GM19193 (cell line): ENCODE measurements at regions not wholly inside any gene's neighbourhood (a gene's known extent, or its start where the extent isn't known, plus 50 kb on each side); places are given as distances from the start of the nearest gene placed in this dataset.

Experiments used
- POLR2A ChIP-seq: IDR thresholded peaks from 4 replicates; pipeline ENCODE4 v1.6.1; 2011; ENCODE audit not compliant: insufficient read depth, insufficient read length; ENCODE audit errors: extremely low read depth

DNA sequence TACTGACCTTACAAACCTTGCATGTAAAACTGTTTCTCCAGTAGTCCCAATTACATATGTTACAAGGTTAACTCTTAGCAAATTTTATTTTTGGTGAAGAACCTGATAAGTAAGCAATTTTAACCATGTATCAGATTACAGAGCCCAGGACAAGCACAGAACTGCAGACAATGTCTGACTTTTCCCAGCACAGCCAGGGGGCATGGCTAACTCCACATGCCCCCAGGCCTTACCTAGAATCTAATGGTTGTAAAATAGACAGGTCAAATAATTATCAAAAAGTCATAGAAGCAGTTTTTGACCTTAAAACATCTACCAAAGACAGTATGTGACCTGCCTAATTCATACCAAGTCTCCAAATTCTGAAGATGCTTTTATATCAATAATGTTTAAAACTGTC is 364.1 kb downstream of the FOXO1 start:
- TF ChIP-seq POLR2A: no peak

DNA sequence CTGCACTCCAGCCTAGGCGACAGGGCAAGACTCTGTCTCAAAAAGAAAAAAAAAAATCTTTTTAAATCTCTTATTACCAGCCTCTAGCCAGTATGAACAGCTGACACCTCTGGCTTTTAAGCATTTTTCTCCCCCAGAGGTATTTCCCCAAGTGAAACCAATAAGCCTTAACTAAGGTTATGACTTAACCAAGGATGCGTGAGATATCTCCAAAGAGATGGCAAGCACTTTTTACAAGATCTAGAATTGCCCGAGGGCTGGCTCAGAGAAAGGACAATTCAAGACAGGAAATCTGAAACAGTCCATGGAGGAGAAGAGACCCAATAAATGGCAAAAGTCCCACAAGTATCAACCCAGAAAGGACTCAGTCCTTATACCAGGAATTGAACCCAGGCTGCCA is 362.1 kb downstream of the FOXO1 start:
- no peak for TF ChIP-seq POLR2A

DNA sequence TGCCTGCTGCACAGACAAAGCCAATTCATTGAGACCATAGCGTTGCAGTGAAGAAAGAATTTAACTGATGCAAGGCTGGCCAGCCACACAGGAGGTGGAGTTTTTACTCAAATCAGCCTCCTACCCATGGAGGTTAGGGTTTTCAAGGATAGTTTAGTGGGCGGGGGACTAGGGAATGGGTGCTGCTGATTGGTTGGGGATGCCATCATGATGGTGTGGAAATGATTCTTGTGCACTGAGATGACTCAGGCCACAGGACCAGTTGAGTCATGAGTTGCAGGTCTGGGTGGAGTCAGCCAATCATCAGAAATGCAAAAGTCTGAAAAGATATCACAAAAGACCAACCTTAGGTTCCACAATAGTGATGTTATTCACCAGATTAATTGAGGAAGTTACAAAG is 359.6 kb downstream of the FOXO1 start:
- no peak for TF ChIP-seq POLR2A

DNA sequence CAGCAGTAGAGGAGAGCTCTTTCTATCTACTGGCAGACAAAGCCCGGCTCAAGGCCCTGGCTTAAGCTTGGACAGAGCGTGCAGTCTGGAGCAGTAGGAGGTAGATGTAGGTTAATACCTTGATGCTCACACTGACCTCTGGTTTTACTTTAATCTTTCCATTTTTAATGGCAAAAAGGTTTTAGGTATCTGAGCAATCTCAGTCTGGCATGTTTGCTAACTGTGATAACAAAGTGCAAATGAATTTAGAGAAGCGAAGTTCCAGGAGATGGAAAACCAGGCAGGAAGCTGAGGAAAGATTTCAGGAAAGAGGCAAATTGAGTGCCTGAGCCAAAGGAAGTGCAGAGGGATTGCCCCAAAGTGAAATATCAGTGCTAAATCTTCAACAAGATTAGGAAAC is 356.6 kb downstream of the FOXO1 start:
- TF ChIP-seq POLR2A: no peak

DNA sequence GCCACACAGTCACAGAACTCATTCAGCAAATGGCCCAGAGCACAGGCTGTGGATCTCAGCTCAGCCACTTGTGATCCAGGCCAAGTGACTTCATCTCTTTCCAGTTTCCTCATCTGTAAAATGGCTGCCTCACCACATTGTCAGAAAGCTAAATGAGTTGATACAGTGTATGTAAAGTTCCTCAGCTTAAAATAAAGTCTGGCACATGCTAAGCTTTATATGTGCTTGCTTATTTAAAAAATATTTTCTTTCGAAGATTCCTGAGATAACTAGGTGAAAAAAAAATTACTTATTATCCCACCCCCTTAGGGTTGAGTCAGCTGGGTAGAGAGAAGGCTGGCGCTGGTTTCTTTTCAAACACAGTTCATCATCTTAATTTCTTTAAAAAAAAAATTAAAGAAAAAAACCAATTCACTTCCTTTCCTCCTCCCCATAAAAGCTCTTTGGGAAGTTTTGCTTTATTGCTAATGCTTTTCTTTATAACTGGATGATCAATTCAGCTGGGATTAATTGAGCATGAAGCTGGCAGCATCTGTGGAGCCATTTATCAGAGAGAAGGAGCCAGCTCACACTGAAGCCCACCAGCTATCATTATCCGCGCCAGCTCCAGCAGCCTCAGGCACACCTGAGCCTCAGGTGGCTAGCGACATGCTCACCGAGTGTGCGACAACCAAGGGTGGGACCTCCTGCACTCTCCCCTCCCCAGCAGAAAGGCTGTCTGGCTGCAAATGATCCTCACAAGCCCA is 354.9 kb downstream of the FOXO1 start:
- TF ChIP-seq POLR2A: no peak

DNA sequence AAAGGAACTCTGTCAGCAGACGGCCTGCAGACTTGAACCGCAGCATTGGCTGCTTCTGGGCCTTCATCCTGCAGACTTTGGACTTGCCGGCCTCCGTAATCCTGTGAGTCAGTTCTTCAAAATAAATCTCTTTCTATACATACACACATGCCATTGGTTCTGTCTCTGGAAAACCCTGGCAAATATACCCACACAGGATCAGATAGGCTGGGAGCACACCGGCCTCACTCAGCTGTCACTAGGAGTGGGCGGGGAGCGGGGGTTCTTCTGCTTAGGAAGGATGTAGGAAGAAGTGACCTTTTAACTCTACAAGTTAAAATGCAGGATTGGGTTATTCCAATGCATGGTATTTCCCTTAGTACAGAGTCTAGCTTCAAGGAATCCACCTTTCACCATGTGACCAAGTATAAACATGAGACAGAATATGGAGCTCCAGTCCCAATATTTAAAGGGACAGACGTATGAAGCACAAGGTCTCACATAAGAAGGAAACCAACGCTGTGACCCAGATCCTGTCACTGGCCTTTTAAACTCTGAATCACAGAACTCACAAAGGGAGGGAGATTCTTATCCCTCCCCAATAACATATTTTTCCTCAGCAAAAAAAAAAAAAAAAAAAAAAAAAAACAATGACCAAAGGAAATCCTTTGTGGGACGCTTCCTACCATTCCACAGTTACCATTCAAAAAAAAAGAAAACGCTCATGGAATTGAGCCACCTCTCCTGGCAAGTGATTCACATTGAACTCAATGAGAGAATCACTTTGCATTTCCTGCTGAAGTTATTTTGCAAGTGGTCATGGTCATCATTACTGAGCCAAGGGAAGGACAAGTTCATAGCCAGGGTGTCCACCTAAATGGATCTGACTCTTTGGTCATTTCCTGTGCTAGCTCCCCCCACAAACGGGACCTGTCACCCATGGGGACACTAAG is 352.9 kb downstream of the FOXO1 start:
- TF ChIP-seq POLR2A: no peak

DNA sequence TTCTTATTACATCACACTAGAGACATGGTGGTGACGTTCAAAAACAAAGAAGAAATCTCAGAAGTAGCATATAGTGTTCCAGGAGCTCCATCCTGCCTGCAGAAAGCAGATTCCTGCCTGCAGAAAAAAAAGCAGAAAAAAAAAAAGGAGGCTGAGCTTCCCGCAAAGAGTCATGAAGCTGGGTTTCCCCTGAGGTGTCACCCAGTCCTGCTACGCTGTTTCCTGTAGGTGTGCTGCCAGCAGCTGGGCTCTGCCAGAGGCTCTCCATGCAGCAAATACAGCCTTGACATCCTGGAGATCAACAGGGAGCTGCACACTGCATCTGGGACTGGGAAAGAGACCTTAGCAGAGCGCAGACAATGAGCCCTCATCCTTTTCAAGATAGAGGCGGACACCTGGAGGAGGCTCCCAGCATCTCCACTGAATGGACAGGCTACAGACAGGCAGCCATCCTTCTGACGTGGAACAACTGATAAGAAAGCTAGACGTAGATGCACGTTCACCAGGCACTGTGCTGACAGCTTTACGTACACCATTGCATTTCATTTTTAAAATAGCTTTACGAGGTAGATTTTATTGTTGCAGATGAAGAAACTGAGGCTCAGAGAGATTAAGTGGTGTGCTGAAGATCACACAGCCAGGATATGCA is 350.9 kb downstream of the FOXO1 start:
- TF ChIP-seq POLR2A: no peak

DNA sequence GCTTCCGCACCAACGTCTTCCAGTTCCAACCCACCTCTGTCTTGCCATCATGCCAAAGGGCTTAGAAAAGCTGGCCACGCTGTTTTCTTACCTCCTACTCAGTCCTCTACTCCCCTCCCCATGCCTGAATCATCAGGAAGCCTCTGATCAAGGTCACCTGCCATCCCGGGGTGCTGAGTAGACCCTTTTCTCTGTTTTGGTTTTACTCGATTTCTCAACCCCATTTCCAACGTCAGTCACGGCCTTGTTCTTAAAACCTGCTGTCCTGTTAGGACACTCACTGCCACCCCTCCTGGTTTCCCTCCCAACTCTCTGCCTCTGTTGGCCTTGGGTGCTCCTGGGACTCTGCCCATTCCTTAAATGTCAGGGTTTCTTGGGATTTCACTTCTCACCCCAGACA is 350.1 kb downstream of the FOXO1 start:
- no peak for TF ChIP-seq POLR2A

DNA sequence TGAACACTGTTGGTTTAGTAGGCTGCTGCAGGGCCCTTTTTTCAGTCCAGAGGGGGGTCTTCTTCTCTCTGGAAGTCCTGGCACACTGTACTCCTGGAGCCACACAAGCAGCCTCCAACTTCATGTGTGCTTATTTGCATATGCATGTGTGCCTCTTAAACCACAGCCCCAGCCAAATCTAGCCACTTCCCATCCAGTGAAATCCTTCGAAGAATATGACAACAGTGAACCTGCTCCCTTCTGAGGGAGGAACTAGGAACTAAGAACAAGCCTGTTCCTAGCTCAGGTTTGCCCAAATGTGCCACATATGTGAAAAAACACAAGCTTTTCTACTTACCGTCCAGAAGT is 348.5 kb downstream of the FOXO1 start:
- no peak for TF ChIP-seq POLR2A

DNA sequence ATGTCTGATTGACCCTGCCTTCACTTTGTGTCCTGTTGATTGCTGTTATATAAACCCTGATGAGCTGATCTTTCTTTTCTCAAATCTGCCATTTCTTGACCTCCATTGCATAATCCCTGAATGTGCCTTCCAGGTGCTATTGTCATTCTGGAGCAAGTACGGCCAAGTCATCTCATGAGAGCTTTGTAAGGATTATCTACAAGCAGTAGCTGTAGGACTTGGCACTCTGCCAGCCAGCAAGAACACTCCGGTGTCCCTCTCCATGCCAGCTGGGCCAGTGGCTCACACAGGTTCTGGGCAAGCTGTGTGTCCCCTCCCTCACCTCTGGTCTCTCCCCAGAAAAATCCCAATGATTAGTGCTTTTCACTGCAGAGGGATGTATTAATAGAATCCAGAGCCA is 348.1 kb downstream of the FOXO1 start:
- TF ChIP-seq POLR2A: no peak

DNA sequence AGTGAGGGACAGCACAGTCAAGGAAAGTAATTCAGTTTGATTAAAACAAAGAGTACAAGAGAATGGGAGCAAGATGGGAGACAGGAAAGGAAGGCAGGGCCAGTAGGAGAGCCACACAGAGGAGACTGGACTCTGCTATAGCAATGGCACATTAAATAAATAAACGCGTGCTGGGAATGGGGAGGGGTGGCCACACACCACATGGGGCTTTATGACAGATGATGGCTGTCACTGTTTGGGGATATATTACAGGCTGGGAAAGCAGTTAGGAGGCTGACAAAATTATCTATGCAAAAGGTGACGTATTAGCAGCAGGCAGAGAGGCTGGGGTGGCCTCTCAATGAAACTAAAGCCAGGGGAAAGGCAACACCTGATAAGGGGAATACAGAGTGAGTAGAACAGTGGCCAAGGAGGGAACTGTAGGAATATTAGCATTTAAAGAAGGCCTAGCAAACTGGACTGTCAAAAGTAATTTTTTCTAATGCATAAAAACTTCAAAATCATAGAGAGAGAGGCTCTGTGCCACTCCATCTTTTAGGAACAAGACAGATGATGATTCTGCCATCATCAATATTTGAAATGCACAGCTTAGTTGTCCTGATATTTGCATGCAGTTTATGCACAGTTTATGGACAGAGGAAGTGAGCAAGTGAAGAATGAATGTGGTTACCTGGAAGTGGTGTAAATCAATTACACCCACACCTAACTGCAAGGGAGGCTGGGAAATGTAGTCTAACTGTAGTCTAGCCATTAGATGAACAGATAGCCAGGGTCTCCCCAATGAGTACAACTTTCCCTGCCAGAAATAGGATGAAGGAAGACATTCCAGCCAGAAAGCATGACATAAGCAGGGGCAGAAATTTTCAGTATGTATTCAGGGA is 346.5 kb downstream of the FOXO1 start:
- TF ChIP-seq POLR2A: no peak

DNA sequence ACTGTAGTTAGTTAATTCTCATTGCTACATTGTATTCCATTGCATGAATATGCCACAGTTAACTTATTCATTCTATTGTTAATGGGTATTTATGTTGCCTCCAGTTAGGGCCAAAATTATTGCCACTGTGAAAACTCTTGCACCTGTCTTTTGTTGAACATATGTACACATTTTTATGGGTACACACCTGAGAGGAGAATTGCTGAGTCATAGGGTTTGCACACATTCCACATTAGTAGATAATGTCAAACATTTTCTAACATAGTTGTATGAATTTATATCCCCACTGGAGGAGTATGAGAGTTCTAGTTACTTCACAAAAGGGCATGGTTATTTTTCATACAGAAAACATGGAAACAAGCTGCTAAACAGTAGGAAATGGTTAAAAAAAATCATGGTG is 338.4 kb downstream of the FOXO1 start:
- TF ChIP-seq POLR2A: no peak

DNA sequence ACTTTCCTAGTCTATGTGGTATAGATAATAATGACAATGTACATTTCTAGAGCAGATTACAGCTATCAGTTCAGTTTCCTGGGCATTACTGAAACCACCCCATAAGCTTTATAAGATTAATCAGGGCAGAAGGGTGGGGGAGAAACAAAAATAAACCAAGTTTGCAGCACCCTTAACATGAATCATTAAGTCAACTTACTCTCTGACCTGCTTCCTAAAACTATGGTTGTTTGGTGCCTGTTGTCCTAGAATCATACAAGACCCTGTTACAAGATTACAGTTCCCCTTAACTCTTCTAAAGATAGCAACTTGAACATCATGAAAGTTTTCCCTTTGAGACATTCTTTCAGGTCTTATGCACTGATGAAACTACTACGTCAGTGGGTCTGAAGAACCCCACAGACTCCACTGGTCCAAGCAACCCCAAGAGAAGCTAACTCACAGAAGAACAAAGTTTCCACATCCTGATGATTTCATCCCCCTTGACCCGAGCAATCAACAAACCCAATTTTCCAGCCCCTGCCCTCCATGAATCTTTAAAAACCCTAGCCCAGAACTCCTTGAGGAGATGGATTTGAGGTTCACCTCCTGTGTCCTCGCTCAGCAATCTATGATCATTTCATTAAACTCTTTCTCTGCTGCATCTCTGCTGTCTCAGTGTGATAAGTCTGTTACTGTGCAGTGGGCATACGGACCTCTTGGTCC is 336.5 kb downstream of the FOXO1 start:
- no peak for TF ChIP-seq POLR2A

DNA sequence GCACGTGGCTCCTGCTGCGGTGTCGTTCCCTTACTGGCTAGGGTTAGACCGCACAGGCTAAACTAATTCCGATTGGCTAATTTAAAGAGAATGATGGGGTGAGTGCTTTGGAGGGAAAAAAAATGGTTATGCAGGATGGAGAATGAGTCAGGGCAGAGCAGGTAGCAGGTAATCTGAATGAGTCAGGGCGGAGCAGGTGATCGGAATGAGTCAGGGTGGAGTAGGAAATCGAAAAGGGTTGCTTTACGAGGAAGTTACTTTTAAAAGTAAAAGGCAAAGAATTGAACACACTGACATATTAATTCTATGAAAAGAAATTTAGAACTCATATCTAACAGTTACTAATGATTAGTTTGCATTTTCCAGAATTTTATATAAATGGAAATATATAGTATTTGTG is 335.5 kb downstream of the FOXO1 start:
- TF ChIP-seq POLR2A: no peak
